A549 (cell line): ENCODE measurements at regions not wholly inside any gene's neighbourhood (a gene's known extent, or its start where the extent isn't known, plus 50 kb on each side); places are given as distances from the start of the nearest gene placed in this dataset.

ENCODE experiments used
- EP300 ChIP-seq, 2 experiments: fragments of >200 bp; sonication (Bioruptor Twin); formaldehyde crosslinking; IDR thresholded peaks; 2 replicates in 1 of 2; 3 replicates in 1 of 2; pipeline ENCODE4 v1.6.1; 2016 to 2017
- GATA3 ChIP-seq: IDR thresholded peaks from 2 replicates; pipeline ENCODE4 v1.6.1; 2012; ENCODE audit warnings: borderline replicate concordance
- HDAC2 ChIP-seq: fragments of 200-600 bp; sonication (generic); IDR thresholded peaks from 2 replicates; pipeline ENCODE4 v1.6.1; 2016
- HOXA7 ChIP-seq: fragments of 250-450 bp; sonication (Bioruptor Pico); IDR thresholded peaks from 2 replicates; pipeline ENCODE4 v1.5.0; 2020; ENCODE audit warnings: mild to moderate bottlenecking, moderate library complexity
- JUN ChIP-seq, 2 experiments: fragments of >200 bp; sonication (Bioruptor Twin); formaldehyde crosslinking; IDR thresholded peaks; 2 replicates in 1 of 2; 3 replicates in 1 of 2; pipeline ENCODE4 v1.6.1; 2016 to 2017
- JUNB ChIP-seq: fragments of >200 bp; sonication (Bioruptor Twin); formaldehyde crosslinking; IDR thresholded peaks from 2 replicates; pipeline ENCODE4 v1.6.1; 2016
- POLR2A ChIP-seq: IDR thresholded peaks from 2 replicates; pipeline ENCODE4 v1.6.1; 2012; ENCODE audit warnings: mild to moderate bottlenecking, low read length
- POLR2AphosphoS2 ChIP-seq: conservative IDR thresholded peaks from 2 replicates; pipeline ENCODE4 v1.6.1; 2012; ENCODE audit warnings: low read length, improper control_type of control experiment, inconsistent platforms
- RCOR1 ChIP-seq: fragments of 150-350 bp; IDR thresholded peaks from 2 replicates; pipeline ENCODE4 v1.6.1; 2014; ENCODE audit warnings: antibody characterized with exemption, low read length, low read depth
- TF ChIP-seq, protein P1 (sequence below): fragments of >200 bp; sonication (Bioruptor Twin); formaldehyde crosslinking; IDR thresholded peaks from 3 replicates; pipeline ENCODE4 v1.6.1; 2016
- TF ChIP-seq, protein P2 (sequence below): fragments of >200 bp; sonication (Bioruptor Twin); formaldehyde crosslinking; IDR thresholded peaks from 3 replicates; pipeline ENCODE4 v1.5.1; 2016
- TF ChIP-seq, protein P3 (sequence below): fragments of 200-600 bp; sonication (generic); IDR thresholded peaks from 2 replicates; pipeline ENCODE4 v1.6.1; 2016; ENCODE audit warnings: antibody characterized with exemption, mild to moderate bottlenecking, moderate library complexity
- TF ChIP-seq, protein P4 (sequence below): IDR thresholded peaks from 2 replicates; pipeline ENCODE4 v1.6.1; 2012

DNA sequence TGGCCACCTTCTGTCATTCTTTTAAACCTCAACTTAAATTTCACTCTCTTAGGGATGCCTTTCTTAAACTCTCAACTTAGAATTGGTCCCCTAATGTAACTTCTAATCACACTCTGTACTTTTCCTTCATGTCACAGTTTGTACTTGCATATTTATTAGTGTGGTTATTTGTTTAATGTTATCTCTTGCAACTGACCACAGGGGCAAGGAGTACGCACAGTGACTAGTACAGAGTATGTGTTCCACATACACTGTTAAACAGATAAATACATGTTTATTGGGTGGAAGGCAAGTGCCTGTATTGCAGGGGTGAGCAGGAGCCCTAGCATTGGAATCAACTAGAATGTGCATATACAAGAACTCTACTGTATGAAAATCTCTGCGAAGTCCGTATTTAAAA is 554.0 kb downstream of the INSC start:
- TF ChIP-seq POLR2A: no peak
- TF ChIP-seq, protein P1, sequence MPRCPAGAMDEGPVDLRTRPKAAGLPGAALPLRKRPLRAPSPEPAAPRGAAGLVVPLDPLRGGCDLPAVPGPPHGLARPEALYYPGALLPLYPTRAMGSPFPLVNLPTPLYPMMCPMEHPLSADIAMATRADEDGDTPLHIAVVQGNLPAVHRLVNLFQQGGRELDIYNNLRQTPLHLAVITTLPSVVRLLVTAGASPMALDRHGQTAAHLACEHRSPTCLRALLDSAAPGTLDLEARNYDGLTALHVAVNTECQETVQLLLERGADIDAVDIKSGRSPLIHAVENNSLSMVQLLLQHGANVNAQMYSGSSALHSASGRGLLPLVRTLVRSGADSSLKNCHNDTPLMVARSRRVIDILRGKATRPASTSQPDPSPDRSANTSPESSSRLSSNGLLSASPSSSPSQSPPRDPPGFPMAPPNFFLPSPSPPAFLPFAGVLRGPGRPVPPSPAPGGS: no peak
- TF ChIP-seq, protein P2, sequence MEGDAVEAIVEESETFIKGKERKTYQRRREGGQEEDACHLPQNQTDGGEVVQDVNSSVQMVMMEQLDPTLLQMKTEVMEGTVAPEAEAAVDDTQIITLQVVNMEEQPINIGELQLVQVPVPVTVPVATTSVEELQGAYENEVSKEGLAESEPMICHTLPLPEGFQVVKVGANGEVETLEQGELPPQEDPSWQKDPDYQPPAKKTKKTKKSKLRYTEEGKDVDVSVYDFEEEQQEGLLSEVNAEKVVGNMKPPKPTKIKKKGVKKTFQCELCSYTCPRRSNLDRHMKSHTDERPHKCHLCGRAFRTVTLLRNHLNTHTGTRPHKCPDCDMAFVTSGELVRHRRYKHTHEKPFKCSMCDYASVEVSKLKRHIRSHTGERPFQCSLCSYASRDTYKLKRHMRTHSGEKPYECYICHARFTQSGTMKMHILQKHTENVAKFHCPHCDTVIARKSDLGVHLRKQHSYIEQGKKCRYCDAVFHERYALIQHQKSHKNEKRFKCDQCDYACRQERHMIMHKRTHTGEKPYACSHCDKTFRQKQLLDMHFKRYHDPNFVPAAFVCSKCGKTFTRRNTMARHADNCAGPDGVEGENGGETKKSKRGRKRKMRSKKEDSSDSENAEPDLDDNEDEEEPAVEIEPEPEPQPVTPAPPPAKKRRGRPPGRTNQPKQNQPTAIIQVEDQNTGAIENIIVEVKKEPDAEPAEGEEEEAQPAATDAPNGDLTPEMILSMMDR: no peak
- no peak for TF ChIP-seq GATA3
- no peak for TF ChIP-seq HDAC2
- no peak for TF ChIP-seq RCOR1
- TF ChIP-seq, protein P3, sequence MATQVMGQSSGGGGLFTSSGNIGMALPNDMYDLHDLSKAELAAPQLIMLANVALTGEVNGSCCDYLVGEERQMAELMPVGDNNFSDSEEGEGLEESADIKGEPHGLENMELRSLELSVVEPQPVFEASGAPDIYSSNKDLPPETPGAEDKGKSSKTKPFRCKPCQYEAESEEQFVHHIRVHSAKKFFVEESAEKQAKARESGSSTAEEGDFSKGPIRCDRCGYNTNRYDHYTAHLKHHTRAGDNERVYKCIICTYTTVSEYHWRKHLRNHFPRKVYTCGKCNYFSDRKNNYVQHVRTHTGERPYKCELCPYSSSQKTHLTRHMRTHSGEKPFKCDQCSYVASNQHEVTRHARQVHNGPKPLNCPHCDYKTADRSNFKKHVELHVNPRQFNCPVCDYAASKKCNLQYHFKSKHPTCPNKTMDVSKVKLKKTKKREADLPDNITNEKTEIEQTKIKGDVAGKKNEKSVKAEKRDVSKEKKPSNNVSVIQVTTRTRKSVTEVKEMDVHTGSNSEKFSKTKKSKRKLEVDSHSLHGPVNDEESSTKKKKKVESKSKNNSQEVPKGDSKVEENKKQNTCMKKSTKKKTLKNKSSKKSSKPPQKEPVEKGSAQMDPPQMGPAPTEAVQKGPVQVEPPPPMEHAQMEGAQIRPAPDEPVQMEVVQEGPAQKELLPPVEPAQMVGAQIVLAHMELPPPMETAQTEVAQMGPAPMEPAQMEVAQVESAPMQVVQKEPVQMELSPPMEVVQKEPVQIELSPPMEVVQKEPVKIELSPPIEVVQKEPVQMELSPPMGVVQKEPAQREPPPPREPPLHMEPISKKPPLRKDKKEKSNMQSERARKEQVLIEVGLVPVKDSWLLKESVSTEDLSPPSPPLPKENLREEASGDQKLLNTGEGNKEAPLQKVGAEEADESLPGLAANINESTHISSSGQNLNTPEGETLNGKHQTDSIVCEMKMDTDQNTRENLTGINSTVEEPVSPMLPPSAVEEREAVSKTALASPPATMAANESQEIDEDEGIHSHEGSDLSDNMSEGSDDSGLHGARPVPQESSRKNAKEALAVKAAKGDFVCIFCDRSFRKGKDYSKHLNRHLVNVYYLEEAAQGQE: no peak
- TF ChIP-seq, protein P4, sequence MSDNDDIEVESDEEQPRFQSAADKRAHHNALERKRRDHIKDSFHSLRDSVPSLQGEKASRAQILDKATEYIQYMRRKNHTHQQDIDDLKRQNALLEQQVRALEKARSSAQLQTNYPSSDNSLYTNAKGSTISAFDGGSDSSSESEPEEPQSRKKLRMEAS: no peak
- TF ChIP-seq POLR2AphosphoS2: no peak
- TF ChIP-seq HOXA7 (CRISPR knock-in tag): no peak
- TF ChIP-seq JUN (IDR thresholded peaks at IDR 0.05): no peak
- TF ChIP-seq EP300 (IDR thresholded peaks at IDR 0.05): no peak
- no peak for TF ChIP-seq JUNB
